GM12864 (cell line): ENCODE measurements at regions not wholly inside any gene's neighbourhood (a gene's known extent, or its start where the extent isn't known, plus 50 kb on each side); places are given as distances from the start of the nearest gene placed in this dataset.
A peak's percentile ranks its signal among the peaks of the same experiment; 100 is the strongest.

Experiments used
- DNase-seq: peaks from one replicate; pipeline ENCODE4 v3.0.0-alpha.2; 2011; ENCODE audit warnings: low read depth
- H3K4me3 ChIP-seq: 2 replicates; pipeline ENCODE4 v1.5.1; 2011; ENCODE audit warnings: mild to moderate bottlenecking, low read depth, low read length, control low read depth
- CTCF ChIP-seq: IDR thresholded peaks from 2 replicates; pipeline ENCODE4 v1.5.1; 2011; ENCODE audit warnings: low read depth, mild to moderate bottlenecking, moderate library complexity, low read length, control low read depth, inconsistent platforms; ENCODE audit errors: missing control alignments

GRCh38 chr6:27096834-27097511 lies 150.5 kb upstream of the PRSS16 start:
- no peak for TF ChIP-seq CTCF
- DNase-seq = peak; percentile 18
- peak overlapping the region; percentile 55 for H3K4me3 ChIP-seq

- H3K4me3 ChIP-seq = no peak overlapping the region
- no peak for TF ChIP-seq CTCF
- no peak for DNase-seq
Measured at GRCh38 chr6:27098956-27099355, 148.5 kb upstream of the PRSS16 start.

GRCh38 chr6:27100921-27101320 lies 146.6 kb upstream of the PRSS16 start:
- no peak for TF ChIP-seq CTCF
- DNase-seq = no peak
- H3K4me3 ChIP-seq = no peak overlapping the region

- no peak overlapping the region for H3K4me3 ChIP-seq
- DNase-seq = no peak
- no peak for TF ChIP-seq CTCF
Measured at GRCh38 chr6:27101824-27102223, 145.7 kb upstream of the PRSS16 start.

- no peak overlapping the region for H3K4me3 ChIP-seq
- no peak for DNase-seq
- no peak for TF ChIP-seq CTCF
Measured at GRCh38 chr6:27106382-27106781, 141.1 kb upstream of the PRSS16 start.

GRCh38 chr6:27111743-27112142 lies 135.8 kb upstream of the PRSS16 start:
- no peak for TF ChIP-seq CTCF
- no peak overlapping the region for H3K4me3 ChIP-seq
- DNase-seq = no peak

GRCh38 chr6:27112974-27113373 lies 134.5 kb upstream of the PRSS16 start:
- no peak for DNase-seq
- TF ChIP-seq CTCF = no peak
- H3K4me3 ChIP-seq = no peak overlapping the region
